Upper lobe of left lung (tissue), 4 donors: ENCODE measurements at regions not wholly inside any gene's neighbourhood (a gene's known extent, or its start where the extent isn't known, plus 50 kb on each side); places are given as distances from the start of the nearest gene placed in this dataset.
"Not testable (repeated sequence)": the region's sequence is repeated elsewhere in the genome, so short reads cannot be mapped to it uniquely, and the experiment has no call there.

Source experiments
- POLR2A ChIP-seq, 4 donors: fragments of 450-650 bp; IDR thresholded peaks; one replicate each; pipeline ENCODE4 v1.5.1; 2016 to 2017; ENCODE audit warnings: antibody characterized with exemption in 4 of 4, mild to moderate bottlenecking in 2 of 4
- POLR2AphosphoS5 ChIP-seq, 2 donors: sonication (generic); formaldehyde crosslinking; IDR thresholded peaks; one replicate each; pipeline ENCODE4 v1.5.1; 2017; ENCODE audit warnings: antibody characterized with exemption in 2 of 2
- TF ChIP-seq, protein P1 (sequence below), 6 experiments: fragments of 450-650 bp in 4 of 6; fragments of 200-600 bp in 2 of 6; sonication (generic) in 2 of 6; IDR thresholded peaks; one replicate each; pipeline ENCODE4 v1.5.1; 2016 to 2019; ENCODE audit warnings: antibody characterized with exemption in 6 of 6

DNA sequence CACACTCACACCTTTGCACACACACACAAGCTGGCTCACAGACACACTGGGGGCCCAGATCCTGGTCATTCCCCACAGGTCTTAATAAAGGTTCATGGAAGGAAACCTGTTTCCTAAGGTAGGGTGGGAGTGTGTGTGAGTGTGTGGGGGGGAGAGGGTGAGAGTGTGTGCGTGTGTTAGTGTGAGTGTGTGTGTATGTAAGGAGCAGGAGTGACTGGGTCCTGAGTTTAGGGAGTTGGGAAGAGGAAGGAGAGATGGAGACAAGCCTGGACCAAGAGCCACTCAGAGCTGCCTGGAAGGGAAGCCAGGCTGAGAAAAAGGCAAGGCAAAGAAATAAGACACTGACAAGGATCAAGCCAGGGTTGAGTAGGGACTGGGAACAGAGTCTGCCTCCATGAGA is 129.2 kb downstream of the POTEM start:
- TF ChIP-seq POLR2AphosphoS5, POLR2A (IDR thresholded peaks at IDR 0.05): not testable (repeated sequence)
- TF ChIP-seq, protein P1, sequence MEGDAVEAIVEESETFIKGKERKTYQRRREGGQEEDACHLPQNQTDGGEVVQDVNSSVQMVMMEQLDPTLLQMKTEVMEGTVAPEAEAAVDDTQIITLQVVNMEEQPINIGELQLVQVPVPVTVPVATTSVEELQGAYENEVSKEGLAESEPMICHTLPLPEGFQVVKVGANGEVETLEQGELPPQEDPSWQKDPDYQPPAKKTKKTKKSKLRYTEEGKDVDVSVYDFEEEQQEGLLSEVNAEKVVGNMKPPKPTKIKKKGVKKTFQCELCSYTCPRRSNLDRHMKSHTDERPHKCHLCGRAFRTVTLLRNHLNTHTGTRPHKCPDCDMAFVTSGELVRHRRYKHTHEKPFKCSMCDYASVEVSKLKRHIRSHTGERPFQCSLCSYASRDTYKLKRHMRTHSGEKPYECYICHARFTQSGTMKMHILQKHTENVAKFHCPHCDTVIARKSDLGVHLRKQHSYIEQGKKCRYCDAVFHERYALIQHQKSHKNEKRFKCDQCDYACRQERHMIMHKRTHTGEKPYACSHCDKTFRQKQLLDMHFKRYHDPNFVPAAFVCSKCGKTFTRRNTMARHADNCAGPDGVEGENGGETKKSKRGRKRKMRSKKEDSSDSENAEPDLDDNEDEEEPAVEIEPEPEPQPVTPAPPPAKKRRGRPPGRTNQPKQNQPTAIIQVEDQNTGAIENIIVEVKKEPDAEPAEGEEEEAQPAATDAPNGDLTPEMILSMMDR (IDR thresholded peaks at IDR 0.05), result not testable (repeated sequence)
